B cell (primary cell): ENCODE measurements at regions not wholly inside any gene's neighbourhood (a gene's known extent, or its start where the extent isn't known, plus 50 kb on each side); places are given as distances from the start of the nearest gene placed in this dataset.

Source experiments
- ATAC-seq: fragments of 200-7000 bp; cut with Tn5 transposase; one replicate; pipeline ENCODE4 v1.10.0; 2021; ENCODE audit warnings: low read depth, mild to moderate bottlenecking, moderate number of reproducible peaks, moderate library complexity
- CTCF ChIA-PET: fragments of 350-600 bp; sonication (Branson Sonifier 250); formaldehyde crosslinking; loops from one replicate; lab custom pipeline; 2021; ENCODE audit warnings: antibody characterized with exemption, inconsistent platforms; lab: Charles Lee
- POLR2A ChIA-PET: fragments of 350-600 bp; sonication (Branson Sonifier 250); formaldehyde crosslinking; loops from one replicate; lab custom pipeline; 2021; ENCODE audit warnings: antibody characterized with exemption; lab: Charles Lee
- DNase-seq: peaks from one replicate; pipeline ENCODE4 v3.0.0; 2013
- H2AFZ ChIP-seq: 2 replicates; pipeline ENCODE4 v1.6.1; 2012; ENCODE audit warnings: mild to moderate bottlenecking, low read depth, low read length; ENCODE audit not compliant: insufficient read depth, poor library complexity, severe bottlenecking
- H3K27ac ChIP-seq, 2 donors: 1 replicate in 1 of 2; 2 replicates in 1 of 2; pipeline ENCODE4 v1.5.1; 2012 to 2013; ENCODE audit warnings: low read length in 2 of 2, mild to moderate bottlenecking in 2 of 2, moderate library complexity in 1 of 2
- H3K27me3 ChIP-seq, 4 experiments: fragments of 200-600 bp in 1 of 4; sonication (generic) in 1 of 4; replicated peaks in 1 of 4; 1 replicate in 2 of 4; 2 replicates in 2 of 4; pipeline versions ENCODE4 v1.6.1 to v1.7.0; 2013 to 2016; ENCODE audit warnings: low read length in 3 of 4, mild to moderate bottlenecking in 2 of 4, mixed read lengths in 1 of 4, moderate library complexity in 1 of 4; ENCODE audit not compliant: insufficient read depth in 4 of 4, control insufficient read depth in 3 of 4; ENCODE audit errors: control extremely low read depth in 1 of 4
- H3K36me3 ChIP-seq, 2 experiments: replicated peaks in 1 of 2; 1 replicate in 1 of 2; 2 replicates in 1 of 2; pipeline versions ENCODE4 v1.6.1 to v1.7.1; 2013; ENCODE audit warnings: low read length in 1 of 2; ENCODE audit not compliant: insufficient read depth in 2 of 2, control insufficient read depth in 1 of 2; ENCODE audit errors: control extremely low read depth in 1 of 2, extremely low read depth in 1 of 2
- H3K4me1 ChIP-seq, 2 donors: fragments of 200-600 bp in 1 of 2; sonication (generic) in 1 of 2; 1 replicate in 1 of 2; 2 replicates in 1 of 2; pipeline versions ENCODE4 v1.5.1 to v1.6.1; 2013 to 2017; ENCODE audit warnings: low read length in 2 of 2; ENCODE audit not compliant: control insufficient read depth in 2 of 2, insufficient read depth in 2 of 2
- H3K4me2 ChIP-seq: replicated peaks from 2 replicates; pipeline ENCODE3; 2012; ENCODE audit warnings: mild to moderate bottlenecking, low read depth, low read length; ENCODE audit not compliant: poor library complexity, severe bottlenecking
- H3K4me3 ChIP-seq, 5 experiments: fragments of 200-600 bp in 1 of 5; sonication (generic) in 1 of 5; 1 replicate in 3 of 5; 2 replicates in 2 of 5; pipeline versions ENCODE4 v1.5.1 to v1.7.0; 2011 to 2016; ENCODE audit warnings: low read length in 4 of 5, mild to moderate bottlenecking in 4 of 5, low read depth in 2 of 5, control low read depth in 1 of 5, moderate library complexity in 1 of 5; ENCODE audit not compliant: insufficient read depth in 1 of 5; ENCODE audit errors: control extremely low read depth in 1 of 5, extremely low read depth in 1 of 5
- H3K79me2 ChIP-seq: fragments of 200-600 bp; sonication (generic); one replicate; pipeline ENCODE4 v1.6.0; 2016; ENCODE audit warnings: low read length; ENCODE audit not compliant: control insufficient read depth, insufficient read depth
- H3K9ac ChIP-seq: fragments of 200-600 bp; sonication (generic); 2 replicates; pipeline ENCODE4 v1.6.1; 2017; ENCODE audit warnings: mild to moderate bottlenecking, low read length, moderate library complexity
- H3K9me3 ChIP-seq, 3 donors: one replicate each; pipeline versions ENCODE4 v1.6.1 to v1.7.1; 2013; ENCODE audit warnings: low read length in 2 of 3; ENCODE audit not compliant: control insufficient read depth in 2 of 3, insufficient read depth in 1 of 3; ENCODE audit errors: control extremely low read depth in 1 of 3
- H4K20me1 ChIP-seq: 2 replicates; pipeline ENCODE4 v1.6.0; 2012; ENCODE audit warnings: mild to moderate bottlenecking, low read length; ENCODE audit not compliant: insufficient read depth, control insufficient read depth, poor library complexity, severe bottlenecking
- H3K27ac Mint-ChIP-seq: one replicate; pipeline ENCODE4 v1.8.0; 2021; ENCODE audit warnings: mixed read lengths
- H3K27me3 Mint-ChIP-seq: one replicate; pipeline ENCODE4 v1.8.0; 2021; ENCODE audit warnings: mixed read lengths
- H3K4me1 Mint-ChIP-seq: one replicate; pipeline ENCODE4 v1.8.0; 2021; ENCODE audit warnings: mixed read lengths
- H3K4me3 Mint-ChIP-seq: one replicate; pipeline ENCODE4 v1.8.0; 2021; ENCODE audit warnings: mixed read lengths
- H3K9me3 Mint-ChIP-seq: one replicate; pipeline ENCODE4 v1.8.0; 2022; ENCODE audit warnings: mixed read lengths; ENCODE audit not compliant: insufficient read depth
- EZH2 ChIP-seq: IDR thresholded peaks from 2 replicates; pipeline ENCODE4 v1.6.1; 2012; ENCODE audit warnings: borderline replicate concordance, low read depth, mild to moderate bottlenecking, moderate library complexity, low read length; ENCODE audit not compliant: insufficient read depth, poor library complexity, severe bottlenecking
- WGBS: methylation state at CpG from one replicate; pipeline ENCODE4 v1.1.5; 2013; ENCODE audit warnings: missing lambda C conversion rate; ENCODE audit not compliant: insufficient coverage; 5-methylcytosine and 5-hydroxymethylcytosine counted together
- intact Hi-C: fragments of 100-400 bp; cut with micrococcal nuclease; formaldehyde crosslinking; loops from one replicate; pipeline ENCODE4 v1.10.0; 2022
- TF ChIP-seq, protein P1 (sequence below): fragments of 200-600 bp; IDR thresholded peaks from one replicate; pipeline ENCODE4 v1.8.0; 2022; ENCODE audit warnings: antibody characterized with exemption, mild to moderate bottlenecking

- Histone ChIP-seq H3K27me3 (peaks cover 0 to 4% (median 0%) of the 10 kb centered on the region in 4 experiments), H3K4me2 (no peak overlapping the region), H3K4me1 (no peaks in the 10 kb centered on the region), H3K4me3 (no peak overlapping the region), H3K9me3 (no peaks in the 10 kb centered on the region), H4K20me1 (no peaks in the 10 kb centered on the region), H2AFZ (no peak overlapping the region), H3K79me2 (no peaks in the 10 kb centered on the region), H3K27ac (no peak overlapping the region), H3K36me3 (no peaks in the 10 kb centered on the region), H3K9ac (no peak overlapping the region)
- TF ChIP-seq EZH2: no peak
- TF ChIP-seq, protein P1, sequence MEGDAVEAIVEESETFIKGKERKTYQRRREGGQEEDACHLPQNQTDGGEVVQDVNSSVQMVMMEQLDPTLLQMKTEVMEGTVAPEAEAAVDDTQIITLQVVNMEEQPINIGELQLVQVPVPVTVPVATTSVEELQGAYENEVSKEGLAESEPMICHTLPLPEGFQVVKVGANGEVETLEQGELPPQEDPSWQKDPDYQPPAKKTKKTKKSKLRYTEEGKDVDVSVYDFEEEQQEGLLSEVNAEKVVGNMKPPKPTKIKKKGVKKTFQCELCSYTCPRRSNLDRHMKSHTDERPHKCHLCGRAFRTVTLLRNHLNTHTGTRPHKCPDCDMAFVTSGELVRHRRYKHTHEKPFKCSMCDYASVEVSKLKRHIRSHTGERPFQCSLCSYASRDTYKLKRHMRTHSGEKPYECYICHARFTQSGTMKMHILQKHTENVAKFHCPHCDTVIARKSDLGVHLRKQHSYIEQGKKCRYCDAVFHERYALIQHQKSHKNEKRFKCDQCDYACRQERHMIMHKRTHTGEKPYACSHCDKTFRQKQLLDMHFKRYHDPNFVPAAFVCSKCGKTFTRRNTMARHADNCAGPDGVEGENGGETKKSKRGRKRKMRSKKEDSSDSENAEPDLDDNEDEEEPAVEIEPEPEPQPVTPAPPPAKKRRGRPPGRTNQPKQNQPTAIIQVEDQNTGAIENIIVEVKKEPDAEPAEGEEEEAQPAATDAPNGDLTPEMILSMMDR: no peak
- Mint-ChIP-seq H3K27ac (no peak overlapping the region), H3K9me3 (no peaks in the 10 kb centered on the region), H3K27me3 (peaks cover 11% of the 10 kb centered on the region), H3K4me1 (no peaks in the 10 kb centered on the region), H3K4me3 (no peak overlapping the region)
- no peak for DNase-seq
- no peak for ATAC-seq
- no CpG with 5 or more reads among the region's 2 CpGs for WGBS
- ChIA-PET POLR2A (no interaction called here), CTCF (no interaction called here)
- intact Hi-C loops: no loop called here
These were observed 104.2 kb downstream of the TAF11L14 start for GRCh38 chr5:17738446-17738845.

DNA sequence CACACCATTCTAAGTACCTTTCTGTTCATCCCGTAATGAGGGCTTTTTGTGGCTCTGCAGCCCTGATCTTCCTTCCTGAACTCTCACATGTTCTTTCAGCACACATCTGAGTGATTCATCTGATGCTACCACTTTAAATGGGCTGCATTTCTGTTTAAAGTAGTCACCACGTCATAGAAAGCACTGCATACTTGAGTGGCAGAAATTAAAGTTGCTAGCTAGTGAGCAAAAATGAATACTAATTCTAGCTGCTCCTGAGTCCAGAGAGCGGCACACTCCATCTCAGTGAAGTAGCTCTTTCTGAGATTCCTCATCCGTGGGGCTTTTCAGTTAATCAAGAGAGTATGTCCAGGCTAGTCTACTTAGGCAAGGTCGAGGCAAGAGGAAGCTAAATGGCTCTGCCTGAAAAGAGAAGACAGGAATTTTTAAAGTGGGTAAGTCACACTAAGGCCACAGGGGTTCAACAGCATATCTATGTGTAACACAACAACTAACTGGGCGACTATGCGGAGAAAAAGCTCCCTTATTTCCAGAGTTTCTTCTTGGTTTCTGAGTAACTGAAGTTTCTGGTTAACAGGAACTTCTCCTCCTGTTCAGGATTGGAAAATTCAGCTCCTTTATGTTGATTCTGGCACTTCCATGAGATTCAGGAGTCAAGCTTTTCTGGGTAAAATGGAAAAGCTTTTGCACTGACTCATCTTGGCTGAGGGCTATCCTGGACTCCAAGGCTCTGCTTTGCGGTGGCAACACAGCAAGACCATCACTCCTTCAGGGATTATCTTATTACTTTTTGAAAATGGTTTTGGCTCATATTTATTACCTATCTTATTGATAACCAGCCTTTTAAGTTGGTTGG lies 109.5 kb downstream of the TAF11L14 start:
- Mint-ChIP-seq H3K9me3 (no peaks in the 10 kb centered on the region), H3K27ac (no peak overlapping the region), H3K27me3 (peaks cover 3% of the 10 kb centered on the region), H3K4me3 (no peak overlapping the region), H3K4me1 (no peaks in the 10 kb centered on the region)
- no peaks in the 10 kb centered on the region for H3K9me3 ChIP-seq
- POLR2A ChIA-PET: no interaction called here
- H3K27ac ChIP-seq: no peak overlapping the region
- H2AFZ ChIP-seq: no peak overlapping the region
- TF ChIP-seq EZH2: no peak
- TF ChIP-seq, protein P1: no peak
- ATAC-seq (no peak), DNase-seq (no peak)
- no peaks in the 10 kb centered on the region for H3K4me1 ChIP-seq
- CTCF ChIA-PET: no interaction called here
- no peaks in the 10 kb centered on the region for H3K79me2 ChIP-seq
- H3K4me2 ChIP-seq: no peak overlapping the region
- no peak overlapping the region for H3K4me3 ChIP-seq
- intact Hi-C loops: no loop called here
- H3K27me3 ChIP-seq: no peaks in the 10 kb centered on the region
- 90% methylated on average over 3 of the region's 8 CpGs for WGBS
- H4K20me1 ChIP-seq: no peaks in the 10 kb centered on the region
- no peak overlapping the region for H3K9ac ChIP-seq
- no peaks in the 10 kb centered on the region for H3K36me3 ChIP-seq
